OCI-LY3 (cell line): ENCODE measurements at regions not wholly inside any gene's neighbourhood (a gene's known extent, or its start where the extent isn't known, plus 50 kb on each side); places are given as distances from the start of the nearest gene placed in this dataset.

Experiments used
- H2AFZ ChIP-seq: fragments of 200-600, 300-600 bp; shearing (Covaris generic); 2 replicates; pipeline ENCODE4 v1.6.0; 2014; ENCODE audit warnings: antibody characterized with exemption, low read depth, low read length
- H3K27ac ChIP-seq: fragments of 200-600, 300-600 bp; sonication (generic); 2 replicates; pipeline ENCODE4 v1.5.1; 2014; ENCODE audit warnings: mild to moderate bottlenecking, low read length, moderate library complexity, mixed read lengths
- H3K27me3 ChIP-seq: fragments of 200-600, 300-600 bp; sonication (generic); 2 replicates; pipeline ENCODE4 v1.6.1; 2014; ENCODE audit warnings: low read depth, low read length, mixed read lengths
- H3K36me3 ChIP-seq: fragments of 200-600, 300-600 bp; sonication (generic); replicated peaks from 2 replicates; pipeline ENCODE3; 2014; ENCODE audit warnings: low read depth, low read length, mixed read lengths
- H3K4me1 ChIP-seq: fragments of 300-600, 200-600 bp; sonication (generic); 2 replicates; pipeline ENCODE4 v1.6.1; 2014; ENCODE audit warnings: low read length, mixed read lengths
- H3K4me2 ChIP-seq: fragments of 200-600, 300-600 bp; sonication (generic); 2 replicates; pipeline ENCODE4 v1.6.1; 2014; ENCODE audit warnings: low read length, mixed read lengths
- H3K4me3 ChIP-seq: fragments of 300-600, 200-600 bp; sonication (generic); 2 replicates; pipeline ENCODE4 v1.5.1; 2014; ENCODE audit warnings: antibody characterized with exemption, mild to moderate bottlenecking, low read length, moderate library complexity
- H3K79me2 ChIP-seq: fragments of 300-600, 200-600 bp; shearing (Covaris generic); 2 replicates; pipeline ENCODE4 v1.6.1; 2014; ENCODE audit warnings: mild to moderate bottlenecking, low read length, mixed read lengths
- H3K9ac ChIP-seq: fragments of 300-600, 200-600 bp; shearing (Covaris generic); 2 replicates; pipeline ENCODE4 v1.6.0; 2014; ENCODE audit warnings: mild to moderate bottlenecking, low read length, moderate library complexity
- H3K9me3 ChIP-seq: fragments of 200-600, 300-600 bp; shearing (Covaris generic); 2 replicates; pipeline ENCODE4 v1.6.1; 2014; ENCODE audit warnings: low read length, mixed read lengths; ENCODE audit not compliant: insufficient read depth
- H4K20me1 ChIP-seq: fragments of 200-600, 300-600 bp; sonication (generic); 2 replicates; pipeline ENCODE4 v1.6.1; 2016; ENCODE audit warnings: low read length, mixed read lengths; ENCODE audit not compliant: insufficient read depth
- EZH2phosphoT487 ChIP-seq: fragments of 200-600 bp; shearing (Covaris generic); IDR thresholded peaks from 2 replicates; pipeline ENCODE4 v1.6.1; 2018; ENCODE audit warnings: antibody characterized with exemption, mixed run types, low read depth
- TF ChIP-seq, protein P1 (sequence below): fragments of 200-600, 300-600 bp; sonication (generic); IDR thresholded peaks from 2 replicates; pipeline ENCODE4 v1.5.1; 2014; ENCODE audit warnings: antibody characterized with exemption, low read length, low read depth

DNA sequence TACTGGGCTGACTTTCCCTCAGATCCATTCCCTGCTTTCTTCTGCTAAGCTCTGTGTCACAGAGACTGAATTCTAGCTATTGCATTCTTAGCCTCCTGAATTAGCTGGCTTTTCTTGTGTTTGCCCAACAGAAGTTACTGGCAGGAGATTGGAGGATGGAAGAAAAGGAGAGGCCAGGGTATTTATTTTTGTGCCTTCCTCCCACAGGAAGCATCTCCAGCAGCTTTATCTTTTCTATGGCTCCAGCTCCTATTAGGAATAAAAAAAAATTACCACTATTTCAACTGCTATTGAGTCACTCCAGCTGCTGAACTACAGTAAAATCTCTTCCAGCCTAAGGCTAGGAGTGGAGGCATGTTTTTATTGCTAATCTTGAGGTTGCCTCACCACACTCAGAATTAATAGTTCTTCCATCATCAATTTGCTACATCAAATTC, 492.4 kb downstream of the RFPL4B start:
- no peak overlapping the region for H3K9ac ChIP-seq

DNA sequence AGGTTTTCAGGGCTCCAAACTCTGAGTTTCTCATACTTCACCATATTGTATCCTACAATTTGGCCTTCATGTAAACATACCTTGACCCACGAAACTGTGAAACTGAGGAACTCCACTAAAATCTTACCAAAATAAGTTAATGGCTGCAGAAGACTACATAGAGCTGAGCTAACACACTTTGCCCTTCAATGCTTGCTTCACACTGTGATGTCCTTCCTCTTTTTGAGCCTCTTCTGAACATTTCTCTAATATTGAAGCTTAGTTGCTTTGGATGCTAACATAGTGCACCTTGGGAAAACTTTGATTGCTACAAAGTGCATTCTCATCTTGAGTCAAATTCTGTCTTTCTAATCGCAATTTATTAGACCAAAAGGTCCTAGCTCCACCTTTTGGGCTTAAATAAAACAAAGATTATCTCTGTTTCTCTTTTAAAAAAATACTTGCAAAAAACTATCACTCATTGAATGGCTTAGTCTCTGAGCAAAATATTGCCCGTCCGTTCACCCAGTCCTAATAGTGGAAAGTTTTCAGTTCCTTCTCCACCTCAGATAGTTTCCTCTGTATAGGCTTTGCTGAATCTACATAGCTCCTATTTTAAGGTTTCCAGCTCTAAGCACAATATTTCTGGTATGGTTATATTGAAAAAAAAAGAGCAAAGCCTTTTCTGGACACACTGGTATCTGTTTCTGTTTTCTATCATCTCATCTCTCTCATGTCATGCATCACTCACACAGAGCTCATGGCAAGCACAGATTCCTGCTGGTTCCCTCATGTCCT, 494.6 kb downstream of the RFPL4B start:
- no peak overlapping the region for H3K27ac ChIP-seq
- no peaks in the 10 kb centered on the region for H3K9me3 ChIP-seq
- peak overlapping the region; percentile 22 for H3K4me2 ChIP-seq

More for the DNA sequence above, 492.4 kb downstream of the RFPL4B start:
- Histone ChIP-seq H3K4me3 (no peak overlapping the region), H3K79me2 (no peaks in the 10 kb centered on the region), H2AFZ (no peak overlapping the region), H3K27me3 (no peaks in the 10 kb centered on the region), H3K9me3 (no peaks in the 10 kb centered on the region), H3K4me1 (peaks cover 13% of the 10 kb centered on the region), H3K4me2 (no peak overlapping the region), H3K36me3 (no peaks in the 10 kb centered on the region), H4K20me1 (no peaks in the 10 kb centered on the region), H3K27ac (no peak overlapping the region)
- no peak for TF ChIP-seq EZH2phosphoT487
- TF ChIP-seq, protein P1, sequence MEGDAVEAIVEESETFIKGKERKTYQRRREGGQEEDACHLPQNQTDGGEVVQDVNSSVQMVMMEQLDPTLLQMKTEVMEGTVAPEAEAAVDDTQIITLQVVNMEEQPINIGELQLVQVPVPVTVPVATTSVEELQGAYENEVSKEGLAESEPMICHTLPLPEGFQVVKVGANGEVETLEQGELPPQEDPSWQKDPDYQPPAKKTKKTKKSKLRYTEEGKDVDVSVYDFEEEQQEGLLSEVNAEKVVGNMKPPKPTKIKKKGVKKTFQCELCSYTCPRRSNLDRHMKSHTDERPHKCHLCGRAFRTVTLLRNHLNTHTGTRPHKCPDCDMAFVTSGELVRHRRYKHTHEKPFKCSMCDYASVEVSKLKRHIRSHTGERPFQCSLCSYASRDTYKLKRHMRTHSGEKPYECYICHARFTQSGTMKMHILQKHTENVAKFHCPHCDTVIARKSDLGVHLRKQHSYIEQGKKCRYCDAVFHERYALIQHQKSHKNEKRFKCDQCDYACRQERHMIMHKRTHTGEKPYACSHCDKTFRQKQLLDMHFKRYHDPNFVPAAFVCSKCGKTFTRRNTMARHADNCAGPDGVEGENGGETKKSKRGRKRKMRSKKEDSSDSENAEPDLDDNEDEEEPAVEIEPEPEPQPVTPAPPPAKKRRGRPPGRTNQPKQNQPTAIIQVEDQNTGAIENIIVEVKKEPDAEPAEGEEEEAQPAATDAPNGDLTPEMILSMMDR = no peak

DNA sequence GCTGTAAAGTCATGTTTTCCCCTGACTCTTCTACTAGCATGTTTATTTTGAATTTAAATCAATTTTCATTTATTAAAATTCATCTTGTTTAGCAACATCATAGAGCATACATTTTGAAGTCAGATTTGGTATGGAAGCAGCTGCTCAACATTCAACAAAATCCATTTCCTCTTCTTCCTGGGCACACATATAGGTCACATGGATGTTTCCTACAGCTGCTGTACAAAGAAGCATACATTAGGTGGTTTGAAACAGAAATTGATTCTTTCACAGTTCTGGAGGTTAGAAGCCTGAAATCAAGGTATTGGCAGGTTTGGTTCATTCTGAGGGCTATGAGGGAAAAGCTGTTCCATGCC, 495.2 kb downstream of the RFPL4B start:
- Histone ChIP-seq H3K4me1 (peaks cover 13% of the 10 kb centered on the region), H3K9ac (no peak overlapping the region), H3K4me3 (no peak overlapping the region), H3K27me3 (no peaks in the 10 kb centered on the region), H4K20me1 (no peaks in the 10 kb centered on the region), H2AFZ (no peak overlapping the region), H3K4me2 (peak overlapping the region; percentile 22), H3K36me3 (no peaks in the 10 kb centered on the region), H3K9me3 (no peaks in the 10 kb centered on the region), H3K79me2 (no peaks in the 10 kb centered on the region), H3K27ac (no peak overlapping the region)
- TF ChIP-seq EZH2phosphoT487 = no peak
- TF ChIP-seq, protein P1 = no peak

More for the DNA sequence above, 494.6 kb downstream of the RFPL4B start:
- Histone ChIP-seq H3K36me3 (no peaks in the 10 kb centered on the region), H3K4me3 (no peak overlapping the region), H3K27me3 (no peaks in the 10 kb centered on the region), H3K9ac (no peak overlapping the region), H4K20me1 (no peaks in the 10 kb centered on the region), H3K79me2 (no peaks in the 10 kb centered on the region), H2AFZ (no peak overlapping the region), H3K4me1 (peaks cover 13% of the 10 kb centered on the region)
- no peak for TF ChIP-seq EZH2phosphoT487
- TF ChIP-seq, protein P1 = no peak

DNA sequence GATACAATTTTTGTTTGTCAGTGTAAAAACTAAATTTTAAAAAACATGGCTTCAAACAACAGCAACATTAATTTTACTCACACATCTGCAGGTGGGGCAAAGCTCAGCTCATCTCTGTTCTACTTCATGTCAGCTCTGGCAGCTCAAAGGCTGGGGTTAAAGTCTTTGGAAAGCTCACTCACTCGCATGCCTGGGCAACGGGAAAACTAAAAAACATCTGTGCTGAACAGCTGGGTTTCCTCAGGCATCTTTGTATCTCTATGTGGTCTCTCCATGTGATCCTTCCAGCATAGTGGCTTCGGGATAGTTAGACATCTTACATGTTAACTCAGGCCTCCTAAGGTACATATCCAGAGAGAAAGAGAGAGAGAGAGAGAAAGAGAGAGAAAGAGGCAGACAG, 499.6 kb downstream of the RFPL4B start:
- Histone ChIP-seq H3K36me3 (no peaks in the 10 kb centered on the region), H3K4me2 (no peak overlapping the region), H3K4me1 (peaks cover 10% of the 10 kb centered on the region), H3K9me3 (no peaks in the 10 kb centered on the region), H4K20me1 (no peaks in the 10 kb centered on the region), H3K79me2 (no peaks in the 10 kb centered on the region), H2AFZ (no peak overlapping the region), H3K27me3 (no peaks in the 10 kb centered on the region), H3K9ac (no peak overlapping the region), H3K27ac (no peak overlapping the region), H3K4me3 (no peak overlapping the region)
- TF ChIP-seq, protein P1 = no peak
- no peak for TF ChIP-seq EZH2phosphoT487
